ENCODE measurements at regions not wholly inside any gene's neighbourhood (a gene's known extent, or its start where the extent isn't known, plus 50 kb on each side); places are given as distances from the start of the nearest gene placed in this dataset.

GRCh38 chr3:72553298-72553697 lies 294.9 kb downstream of the SHQ1 start:
- Mint-ChIP-seq H3K36me3 (no peaks in the 10 kb centered on the region), H3K9me3 (no peaks in the 10 kb centered on the region), H3K4me1 (ENCODE audit: low read depth in 2 of 2) (peaks cover 9 to 10% of the 10 kb centered on the region in 2 donors), H3K27me3 (peaks cover 6 to 11% of the 10 kb centered on the region in 2 donors), H3K4me3 (no peak overlapping the region), H3K27ac (no peak overlapping the region)
- no peak for ATAC-seq
- no peak for DNase-seq (ENCODE audit: low spot score)

GRCh38 chr3:72550582-72551262 lies 297.5 kb downstream of the SHQ1 start:
- Mint-ChIP-seq H3K4me3 (peak overlapping the region; percentile 68), H3K27me3 (peaks cover 0 to 3% of the 10 kb centered on the region in 2 donors), H3K9me3 (no peaks in the 10 kb centered on the region), H3K4me1 (ENCODE audit: low read depth in 2 of 2) (peaks cover 9 to 10% of the 10 kb centered on the region in 2 donors), H3K27ac (peak overlapping the region in 1 of 2 donors; percentile 79), H3K36me3 (no peaks in the 10 kb centered on the region)
- ATAC-seq = no peak
- DNase-seq (ENCODE audit: low spot score) = no peak

- Mint-ChIP-seq H3K9me3 (no peaks in the 10 kb centered on the region), H3K4me1 (ENCODE audit: low read depth in 2 of 2) (peaks cover 9 to 10% of the 10 kb centered on the region in 2 donors), H3K4me3 (peak overlapping the region; percentile 68), H3K36me3 (no peaks in the 10 kb centered on the region), H3K27me3 (no peaks in the 10 kb centered on the region), H3K27ac (peak overlapping the region in 1 of 2 donors; percentile 79)
- DNase-seq (ENCODE audit: low spot score) = no peak
- peak; percentile 51 to 56 for ATAC-seq
Observed at GRCh38 chr3:72549761-72550581, 298.3 kb downstream of the SHQ1 start.

DNA sequence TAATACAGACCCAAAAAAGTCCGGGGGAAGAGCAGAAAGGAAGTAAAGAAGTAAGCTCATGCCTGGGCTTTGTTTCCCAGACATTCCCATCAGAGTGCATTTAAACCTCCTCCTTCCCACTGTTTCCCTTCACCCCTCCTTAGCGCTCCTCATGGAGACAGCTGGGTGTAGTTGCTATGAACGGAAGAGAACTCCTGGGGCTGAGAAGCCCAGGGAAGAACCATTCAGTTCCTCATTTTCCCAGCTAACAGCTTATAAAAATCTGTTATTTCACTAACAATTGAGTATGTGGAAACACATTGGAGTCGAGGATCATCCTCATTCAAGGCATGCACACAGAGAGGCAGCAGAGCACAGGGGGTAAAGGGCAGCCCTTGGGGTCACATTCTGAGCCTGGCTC lies 299.3 kb downstream of the SHQ1 start:
- DNase-seq (ENCODE audit: low spot score) (no peak), ATAC-seq (no peak)
- Mint-ChIP-seq H3K27ac (no peak overlapping the region), H3K9me3 (no peaks in the 10 kb centered on the region), H3K4me1 (ENCODE audit: low read depth in 2 of 2) (peaks cover 9 to 10% of the 10 kb centered on the region in 2 donors), H3K27me3 (no peaks in the 10 kb centered on the region), H3K4me3 (no peak overlapping the region), H3K36me3 (no peaks in the 10 kb centered on the region)

GRCh38 chr3:72548461-72548860 lies 299.8 kb downstream of the SHQ1 start:
- Mint-ChIP-seq H3K9me3 (no peaks in the 10 kb centered on the region), H3K27me3 (no peaks in the 10 kb centered on the region), H3K27ac (no peak overlapping the region), H3K4me3 (no peak overlapping the region), H3K36me3 (no peaks in the 10 kb centered on the region), H3K4me1 (ENCODE audit: low read depth in 2 of 2) (peaks cover 9 to 10% of the 10 kb centered on the region in 2 donors)
- DNase-seq (ENCODE audit: low spot score) = no peak
- ATAC-seq = no peak

DNA sequence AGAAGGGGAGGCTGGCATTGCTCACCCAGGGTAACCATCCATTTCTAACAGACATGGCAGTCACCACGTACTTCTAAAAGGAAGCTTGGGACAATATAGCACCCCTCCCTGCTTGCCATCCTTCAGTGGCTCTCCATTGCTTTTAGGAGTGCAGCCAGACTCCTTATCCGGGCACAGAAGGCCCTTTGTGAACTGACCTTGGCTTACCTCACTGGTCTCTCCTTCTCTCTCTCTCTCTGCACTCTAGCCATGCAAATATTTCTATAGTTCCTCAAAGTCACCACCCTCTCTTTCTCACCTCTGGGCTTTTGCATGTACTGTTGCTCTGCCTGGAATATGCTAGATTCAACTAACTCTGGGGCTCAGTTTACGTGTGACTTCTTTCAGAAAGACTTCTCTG lies 301.1 kb downstream of the SHQ1 start:
- Mint-ChIP-seq H3K4me1 (ENCODE audit: low read depth in 2 of 2) (peaks cover 9 to 10% of the 10 kb centered on the region in 2 donors), H3K4me3 (no peak overlapping the region), H3K36me3 (no peaks in the 10 kb centered on the region), H3K9me3 (no peaks in the 10 kb centered on the region), H3K27ac (no peak overlapping the region), H3K27me3 (no peaks in the 10 kb centered on the region)
- ATAC-seq = no peak
- no peak for DNase-seq (ENCODE audit: low spot score)

DNA sequence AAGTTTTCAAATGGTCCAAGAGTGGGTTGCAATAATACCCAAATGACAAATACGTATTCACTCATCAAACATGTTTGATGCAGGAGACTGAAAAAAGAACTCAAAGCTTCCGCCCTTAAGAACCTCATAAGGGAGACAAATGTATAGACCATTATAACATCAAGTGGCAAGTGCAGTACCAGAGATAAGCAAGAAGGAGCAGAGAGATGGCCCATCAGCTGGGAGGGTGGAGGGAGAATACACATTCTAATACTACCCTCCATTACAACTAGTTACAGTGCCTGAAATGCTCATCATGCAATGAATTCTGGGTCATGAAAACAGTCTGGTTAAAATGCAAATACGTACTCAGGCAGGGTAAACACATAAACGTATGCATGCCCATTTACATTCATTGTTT lies 304.0 kb downstream of the SHQ1 start:
- Mint-ChIP-seq H3K4me1 (ENCODE audit: low read depth in 2 of 2) (peaks cover 0 to 2% of the 10 kb centered on the region in 2 donors), H3K4me3 (no peak overlapping the region), H3K27ac (no peak overlapping the region), H3K9me3 (no peaks in the 10 kb centered on the region), H3K36me3 (no peaks in the 10 kb centered on the region), H3K27me3 (no peaks in the 10 kb centered on the region)
- DNase-seq (ENCODE audit: low spot score) (no peak), ATAC-seq (no peak)

DNA sequence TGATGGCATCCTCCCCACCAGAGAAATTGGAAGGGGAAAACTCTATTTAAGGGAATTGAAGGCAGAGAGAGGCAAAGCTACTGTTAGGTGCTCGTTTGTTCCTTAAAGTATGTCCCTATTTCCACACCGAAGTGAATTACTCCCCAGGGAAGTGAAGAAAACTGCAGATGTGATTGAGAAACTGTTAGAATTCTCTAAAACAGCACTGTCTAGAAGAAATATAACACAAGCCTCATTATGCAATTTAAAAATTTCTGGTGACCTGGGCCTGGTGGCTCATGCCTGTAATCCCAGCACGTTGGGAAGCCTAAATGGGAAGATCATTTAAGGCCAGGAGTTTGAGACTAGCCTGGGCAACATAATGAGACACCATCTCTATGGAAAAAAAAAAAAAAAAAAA lies 305.0 kb downstream of the SHQ1 start:
- Mint-ChIP-seq H3K9me3 (no peaks in the 10 kb centered on the region), H3K4me1 (ENCODE audit: low read depth in 2 of 2) (peaks cover 0 to 2% of the 10 kb centered on the region in 2 donors), H3K36me3 (no peaks in the 10 kb centered on the region), H3K27ac (no peak overlapping the region), H3K27me3 (no peaks in the 10 kb centered on the region), H3K4me3 (no peak overlapping the region)
- ATAC-seq = no peak
- DNase-seq (ENCODE audit: low spot score) = no peak

GRCh38 chr3:72542781-72543180 lies 305.5 kb downstream of the SHQ1 start:
- H3K4me1 Mint-ChIP-seq (ENCODE audit: low read depth in 2 of 2) = peaks cover 0 to 5% of the 10 kb centered on the region in 2 donors
- ATAC-seq (no peak), DNase-seq (ENCODE audit: low spot score) (no peak)
- H3K27me3 Mint-ChIP-seq = no peaks in the 10 kb centered on the region
- H3K4me3 Mint-ChIP-seq = no peak overlapping the region
- no peak overlapping the region for H3K27ac Mint-ChIP-seq
- H3K36me3 Mint-ChIP-seq = no peaks in the 10 kb centered on the region
- no peaks in the 10 kb centered on the region for H3K9me3 Mint-ChIP-seq

- no peaks in the 10 kb centered on the region for H3K36me3 Mint-ChIP-seq
- ATAC-seq = no peak
- peaks cover 0 to 8% of the 10 kb centered on the region in 2 donors for H3K4me1 Mint-ChIP-seq (ENCODE audit: low read depth in 2 of 2)
- H3K27ac Mint-ChIP-seq = no peak overlapping the region
- no peaks in the 10 kb centered on the region for H3K9me3 Mint-ChIP-seq
- H3K27me3 Mint-ChIP-seq = peaks cover 0 to 2% of the 10 kb centered on the region in 2 donors
- no peak for DNase-seq (ENCODE audit: low spot score)
- no peak overlapping the region for H3K4me3 Mint-ChIP-seq
Observed at GRCh38 chr3:72539856-72540255, 308.4 kb downstream of the SHQ1 start.

GRCh38 chr3:72538070-72538745 lies 310.0 kb downstream of the SHQ1 start:
- Mint-ChIP-seq H3K4me1 (ENCODE audit: low read depth in 2 of 2) (peaks cover 9 to 18% of the 10 kb centered on the region in 2 donors), H3K4me3 (no peak overlapping the region), H3K36me3 (peaks cover 7% of the 10 kb centered on the region), H3K9me3 (peaks cover 7% of the 10 kb centered on the region), H3K27me3 (peaks cover 10% of the 10 kb centered on the region in 2 donors), H3K27ac (no peak overlapping the region)
- ATAC-seq = peak; percentile 12 to 28
- DNase-seq (ENCODE audit: low spot score) = no peak

GRCh38 chr3:72537448-72537847 lies 310.8 kb downstream of the SHQ1 start:
- no peak for DNase-seq (ENCODE audit: low spot score)
- peaks cover 12 to 14% of the 10 kb centered on the region in 2 donors for H3K27me3 Mint-ChIP-seq
- H3K4me3 Mint-ChIP-seq = no peak overlapping the region
- peaks cover 9 to 18% of the 10 kb centered on the region in 2 donors for H3K4me1 Mint-ChIP-seq (ENCODE audit: low read depth in 2 of 2)
- H3K27ac Mint-ChIP-seq = no peak overlapping the region
- H3K36me3 Mint-ChIP-seq = peaks cover 7% of the 10 kb centered on the region
- H3K9me3 Mint-ChIP-seq = peaks cover 7% of the 10 kb centered on the region
- ATAC-seq = no peak

- Mint-ChIP-seq H3K36me3 (peaks cover 7% of the 10 kb centered on the region), H3K9me3 (peaks cover 7% of the 10 kb centered on the region)
Observed at GRCh38 chr3:72536878-72537267, 311.4 kb downstream of the SHQ1 start.

More at GRCh38 chr3:72536878-72537267, 311.4 kb downstream of the SHQ1 start:
- Mint-ChIP-seq H3K27me3 (peaks cover 17 to 19% of the 10 kb centered on the region in 2 donors), H3K4me1 (ENCODE audit: low read depth in 2 of 2) (peaks cover 9 to 18% of the 10 kb centered on the region in 2 donors), H3K4me3 (no peak overlapping the region), H3K27ac (no peak overlapping the region)
- DNase-seq (ENCODE audit: low spot score) (no peak), ATAC-seq (no peak)
